HG03378 (cell line): ENCODE measurements at regions not wholly inside any gene's neighbourhood (a gene's known extent, or its start where the extent isn't known, plus 50 kb on each side); places are given as distances from the start of the nearest gene placed in this dataset.

Experiments
- ATAC-seq: cut with Tn5 transposase; IDR thresholded peaks from one replicate; pipeline ENCODE4 v1.9.1; 2021; ENCODE audit warnings: mild to moderate bottlenecking, moderate library complexity; ENCODE audit not compliant: unreplicated experiment

- no peak for ATAC-seq
These were observed 231.5 kb downstream of the LOXHD1 start for GRCh38 chr18:46425511-46425910.

DNA sequence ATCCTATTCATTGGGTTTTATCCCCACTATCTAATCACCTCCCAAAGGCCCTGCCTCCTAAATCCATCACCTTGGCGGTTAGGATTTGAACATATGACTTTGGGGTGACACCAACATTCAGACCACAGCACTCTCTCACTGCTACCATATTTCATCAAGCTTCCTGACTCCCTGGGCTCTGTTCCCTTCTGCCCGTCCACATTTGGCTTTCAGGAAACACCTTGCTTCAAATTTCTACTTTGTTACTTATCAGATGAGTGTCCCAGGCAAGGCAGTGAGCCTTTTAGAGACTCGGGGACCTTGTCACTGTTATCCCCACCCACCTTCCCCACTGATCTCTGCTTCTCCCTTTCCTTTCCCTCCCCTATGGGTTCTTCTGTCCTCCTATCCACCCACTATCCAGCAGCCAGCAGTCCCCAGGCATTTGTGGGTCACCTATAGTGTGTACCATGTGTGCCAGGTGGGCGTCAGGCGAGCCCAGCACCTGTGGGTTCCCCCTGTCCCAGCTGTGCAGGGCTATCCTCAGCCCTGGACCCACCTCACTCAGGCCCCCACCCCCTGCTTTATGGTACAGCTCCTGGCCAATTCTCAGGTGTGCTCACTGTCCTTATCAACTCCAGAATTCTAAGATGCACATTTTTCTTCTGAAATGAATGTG lies 230.9 kb downstream of the LOXHD1 start:
- ATAC-seq, result no peak

- no peak for ATAC-seq
These were observed 230.4 kb downstream of the LOXHD1 start for GRCh38 chr18:46426679-46427047.
